SK-N-SH (cell line): ENCODE measurements at regions not wholly inside any gene's neighbourhood (a gene's known extent, or its start where the extent isn't known, plus 50 kb on each side); places are given as distances from the start of the nearest gene placed in this dataset.

Experiments
- ELF1 ChIP-seq: IDR thresholded peaks from 2 replicates; pipeline ENCODE4 v1.4.0; 2012
- TF ChIP-seq, protein P1 (sequence below): IDR thresholded peaks from 2 replicates; pipeline ENCODE4 v1.4.0; 2012; ENCODE audit warnings: low read depth, borderline replicate concordance
- TF ChIP-seq, protein P2 (sequence below): IDR thresholded peaks from 2 replicates; pipeline ENCODE4 v1.4.0; 2012; ENCODE audit warnings: low read depth
- TF ChIP-seq, protein P3 (sequence below): fragments of 200-600 bp; sonication (generic); IDR thresholded peaks from 2 replicates; pipeline ENCODE4 v1.6.1; 2017; ENCODE audit warnings: antibody characterized with exemption, mild to moderate bottlenecking, moderate library complexity

DNA sequence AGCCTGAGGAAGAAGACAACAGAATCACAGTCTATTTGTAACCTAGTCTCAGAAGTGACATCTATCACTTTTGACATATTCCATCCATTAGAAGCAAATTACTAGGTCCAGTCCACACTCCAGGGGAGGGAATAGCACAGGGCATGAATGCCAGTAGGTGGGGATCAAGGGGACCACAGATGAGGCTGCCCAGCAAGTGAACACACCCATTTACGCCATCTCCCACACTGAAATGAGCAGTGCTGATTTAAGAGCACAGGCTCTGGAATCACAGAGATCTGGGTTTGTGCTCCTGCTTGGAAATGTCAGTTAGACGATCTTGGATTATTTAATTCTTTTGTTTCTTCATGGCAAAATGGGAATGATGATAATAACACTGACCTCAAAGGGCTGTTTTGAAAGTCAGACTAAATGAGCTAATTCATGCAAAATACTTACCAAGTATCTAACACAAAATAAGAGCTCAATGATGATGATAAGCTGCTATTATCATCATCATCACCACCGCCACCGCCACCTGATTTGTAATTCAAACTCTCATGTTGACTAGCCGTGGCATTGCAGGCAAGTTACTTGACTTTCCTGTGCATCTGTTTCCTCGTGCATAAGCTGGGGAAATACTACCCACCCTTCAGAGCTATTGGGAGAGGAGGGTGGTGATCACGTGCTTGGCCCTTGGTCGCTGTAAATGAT lies 138.9 kb upstream of the KLF14 start:
- TF ChIP-seq ELF1, result no peak
- TF ChIP-seq, protein P1, sequence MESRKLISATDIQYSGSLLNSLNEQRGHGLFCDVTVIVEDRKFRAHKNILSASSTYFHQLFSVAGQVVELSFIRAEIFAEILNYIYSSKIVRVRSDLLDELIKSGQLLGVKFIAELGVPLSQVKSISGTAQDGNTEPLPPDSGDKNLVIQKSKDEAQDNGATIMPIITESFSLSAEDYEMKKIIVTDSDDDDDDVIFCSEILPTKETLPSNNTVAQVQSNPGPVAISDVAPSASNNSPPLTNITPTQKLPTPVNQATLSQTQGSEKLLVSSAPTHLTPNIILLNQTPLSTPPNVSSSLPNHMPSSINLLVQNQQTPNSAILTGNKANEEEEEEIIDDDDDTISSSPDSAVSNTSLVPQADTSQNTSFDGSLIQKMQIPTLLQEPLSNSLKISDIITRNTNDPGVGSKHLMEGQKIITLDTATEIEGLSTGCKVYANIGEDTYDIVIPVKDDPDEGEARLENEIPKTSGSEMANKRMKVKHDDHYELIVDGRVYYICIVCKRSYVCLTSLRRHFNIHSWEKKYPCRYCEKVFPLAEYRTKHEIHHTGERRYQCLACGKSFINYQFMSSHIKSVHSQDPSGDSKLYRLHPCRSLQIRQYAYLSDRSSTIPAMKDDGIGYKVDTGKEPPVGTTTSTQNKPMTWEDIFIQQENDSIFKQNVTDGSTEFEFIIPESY, result 0 out of 2 replicates have a peak, but pooled peaks have one; percentile 41
- TF ChIP-seq, protein P2, sequence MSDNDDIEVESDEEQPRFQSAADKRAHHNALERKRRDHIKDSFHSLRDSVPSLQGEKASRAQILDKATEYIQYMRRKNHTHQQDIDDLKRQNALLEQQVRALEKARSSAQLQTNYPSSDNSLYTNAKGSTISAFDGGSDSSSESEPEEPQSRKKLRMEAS, result no peak
- TF ChIP-seq, protein P3, sequence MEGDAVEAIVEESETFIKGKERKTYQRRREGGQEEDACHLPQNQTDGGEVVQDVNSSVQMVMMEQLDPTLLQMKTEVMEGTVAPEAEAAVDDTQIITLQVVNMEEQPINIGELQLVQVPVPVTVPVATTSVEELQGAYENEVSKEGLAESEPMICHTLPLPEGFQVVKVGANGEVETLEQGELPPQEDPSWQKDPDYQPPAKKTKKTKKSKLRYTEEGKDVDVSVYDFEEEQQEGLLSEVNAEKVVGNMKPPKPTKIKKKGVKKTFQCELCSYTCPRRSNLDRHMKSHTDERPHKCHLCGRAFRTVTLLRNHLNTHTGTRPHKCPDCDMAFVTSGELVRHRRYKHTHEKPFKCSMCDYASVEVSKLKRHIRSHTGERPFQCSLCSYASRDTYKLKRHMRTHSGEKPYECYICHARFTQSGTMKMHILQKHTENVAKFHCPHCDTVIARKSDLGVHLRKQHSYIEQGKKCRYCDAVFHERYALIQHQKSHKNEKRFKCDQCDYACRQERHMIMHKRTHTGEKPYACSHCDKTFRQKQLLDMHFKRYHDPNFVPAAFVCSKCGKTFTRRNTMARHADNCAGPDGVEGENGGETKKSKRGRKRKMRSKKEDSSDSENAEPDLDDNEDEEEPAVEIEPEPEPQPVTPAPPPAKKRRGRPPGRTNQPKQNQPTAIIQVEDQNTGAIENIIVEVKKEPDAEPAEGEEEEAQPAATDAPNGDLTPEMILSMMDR, result no peak
